Activated T-cell treated with anti-CD3 and anti-CD28 coated beads, Interleukin-2, amount 50 U/mL, for 48 hours (primary cell): ENCODE measurements at regions not wholly inside any gene's neighbourhood (a gene's known extent, or its start where the extent isn't known, plus 50 kb on each side); places are given as distances from the start of the nearest gene placed in this dataset.

Source experiments
- DNase-seq, 2 experiments: peaks; one replicate each; pipeline ENCODE4 v3.0.0-alpha.2; 2020

DNA sequence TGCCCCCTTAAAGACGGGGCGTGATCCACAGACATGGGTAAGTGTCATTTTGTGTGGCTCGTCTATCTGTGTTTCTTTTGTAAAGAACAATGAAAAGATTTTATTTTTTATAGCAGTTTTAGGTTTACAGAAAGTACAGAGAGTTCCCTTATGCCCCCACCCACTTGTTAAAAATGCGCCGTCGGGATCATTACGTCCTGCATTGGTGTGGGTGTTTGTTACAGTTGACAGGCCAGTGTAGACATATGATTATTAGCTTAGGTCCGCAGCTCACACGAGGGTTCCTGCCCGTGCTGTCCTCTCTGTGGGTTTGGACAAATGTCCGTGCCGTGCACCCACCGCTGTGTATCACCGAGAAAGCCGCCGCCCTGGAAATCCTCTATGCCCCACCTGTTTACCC, 50.5 kb downstream of the RGS12 start:
- DNase-seq = no peak

- no peak for DNase-seq
Observed at GRCh38 chr4:3344104-3344503, 51.3 kb downstream of the RGS12 start.

DNA sequence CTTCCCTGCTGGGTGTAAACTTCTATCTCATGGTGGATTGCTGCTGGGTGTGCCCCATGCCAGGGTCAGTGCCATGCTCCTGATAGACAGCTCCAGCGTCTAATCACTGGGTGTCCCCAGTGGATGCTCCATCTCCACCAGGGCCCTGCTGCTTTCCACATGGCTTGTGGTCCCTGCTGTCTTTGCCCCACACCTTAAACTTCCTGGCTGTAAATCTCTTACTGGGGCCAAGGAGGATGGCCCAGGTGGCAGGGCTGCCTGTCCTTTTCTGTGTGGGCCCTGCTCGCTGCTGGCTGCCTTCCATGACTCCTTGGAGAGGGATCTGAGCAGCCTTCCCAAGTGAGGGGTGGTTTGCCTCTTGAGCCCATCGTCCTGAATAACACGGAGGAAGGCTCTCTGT, 51.8 kb downstream of the RGS12 start:
- DNase-seq = no peak

- DNase-seq = no peak
Observed at GRCh38 chr4:3345384-3345783, 52.6 kb downstream of the RGS12 start.

- DNase-seq = peak in 1 of 2 experiments; percentile 35
Observed at GRCh38 chr4:3346146-3346545, 53.3 kb downstream of the RGS12 start.

- DNase-seq = no peak
Observed at GRCh38 chr4:3347871-3348270, 55.0 kb downstream of the RGS12 start.

DNA sequence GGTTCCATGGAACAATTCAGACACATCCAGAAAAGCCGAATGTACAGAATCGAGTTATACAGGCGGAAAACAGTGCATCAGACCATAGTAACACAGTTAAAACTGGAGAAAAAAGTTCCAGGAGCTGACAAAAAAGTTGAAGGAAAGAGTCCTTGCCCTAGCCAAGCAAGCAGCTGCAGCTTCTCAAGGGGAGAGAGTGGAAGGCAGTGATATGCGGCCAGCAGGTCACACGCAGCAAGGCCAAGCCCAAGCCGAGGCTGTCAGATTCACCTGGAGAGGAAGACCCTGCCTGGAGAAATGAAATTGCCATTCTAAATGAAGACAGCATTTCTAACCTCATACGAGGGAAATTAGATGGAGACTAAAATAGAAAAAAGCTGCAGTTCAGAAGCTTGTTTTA, 55.8 kb downstream of the RGS12 start:
- DNase-seq = no peak

DNA sequence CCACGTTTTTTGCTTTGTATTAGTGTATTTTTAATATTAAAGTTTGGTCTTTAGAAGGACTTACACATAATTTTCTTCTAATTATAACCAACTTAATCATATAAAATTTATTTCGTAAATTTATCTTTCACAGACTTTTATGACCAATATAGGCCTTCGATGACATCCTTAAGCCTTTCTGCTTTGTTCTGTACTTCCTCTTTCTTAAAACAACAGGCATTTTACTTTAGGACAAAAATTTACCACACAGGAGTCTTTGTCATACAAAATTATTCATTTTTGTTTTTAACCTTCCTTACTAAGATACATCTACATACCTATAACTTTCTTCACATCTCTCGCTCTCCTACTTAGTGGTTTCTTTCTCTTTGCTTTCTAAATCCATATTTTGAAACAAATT, 56.3 kb downstream of the RGS12 start:
- no peak for DNase-seq

DNA sequence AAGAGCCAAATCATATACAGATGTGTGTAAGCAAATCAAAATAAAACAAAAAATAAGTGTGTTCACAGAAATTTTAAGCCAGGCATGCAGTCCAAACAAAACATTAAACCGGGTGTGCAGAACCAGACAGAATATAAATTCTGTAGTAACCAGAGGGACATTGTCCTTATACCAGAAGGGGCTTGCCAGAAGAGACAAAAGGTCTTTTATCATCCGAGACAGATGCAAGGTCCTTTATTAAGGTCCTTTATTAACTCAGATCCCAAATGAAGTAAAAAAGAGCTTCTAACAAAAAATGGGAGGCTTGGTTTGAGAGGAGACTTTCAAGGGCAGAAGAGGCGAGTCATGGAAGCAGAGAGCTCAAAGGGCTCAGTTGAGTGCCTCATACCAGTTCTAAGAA, 59.2 kb downstream of the RGS12 start:
- no peak for DNase-seq

GRCh38 chr4:3352505-3352904, 59.7 kb downstream of the RGS12 start:
- DNase-seq = no peak

GRCh38 chr4:3352941-3353594, 60.2 kb downstream of the RGS12 start:
- DNase-seq = no peak

DNA sequence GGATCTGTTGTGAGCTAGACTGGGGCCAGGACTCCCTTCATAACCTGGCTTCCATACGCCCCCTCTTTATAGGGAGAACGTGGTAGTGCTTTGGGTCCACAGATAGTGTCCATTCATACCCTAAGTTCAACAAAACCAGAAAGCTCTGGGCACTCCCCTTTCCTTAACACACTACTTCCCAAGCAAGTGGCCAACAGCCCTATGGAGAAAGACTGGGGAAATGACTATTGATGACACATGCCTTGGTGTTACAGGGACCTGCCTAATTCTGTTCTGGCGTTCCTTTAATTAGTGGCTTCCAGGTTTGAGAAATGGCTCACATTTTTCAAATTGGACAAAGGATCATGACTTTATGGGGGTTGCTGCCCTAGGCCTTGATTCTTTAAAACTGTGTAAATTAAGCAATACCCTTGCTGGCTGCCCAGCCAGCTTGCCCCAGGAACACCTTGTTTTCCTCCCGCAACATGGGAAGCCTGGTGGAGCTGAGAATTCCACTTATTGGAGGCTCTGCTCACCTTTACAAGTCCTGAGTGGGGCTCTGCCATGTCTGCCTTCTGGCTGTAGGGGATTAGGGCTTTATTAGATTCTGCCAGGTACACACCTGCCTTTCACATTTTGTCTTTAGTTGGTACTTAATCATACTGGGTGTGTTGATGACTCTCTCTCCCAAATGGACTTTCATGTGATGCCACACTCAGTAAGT, 61.1 kb downstream of the RGS12 start:
- no peak for DNase-seq

GRCh38 chr4:3354455-3354811, 61.6 kb downstream of the RGS12 start:
- no peak for DNase-seq

DNA sequence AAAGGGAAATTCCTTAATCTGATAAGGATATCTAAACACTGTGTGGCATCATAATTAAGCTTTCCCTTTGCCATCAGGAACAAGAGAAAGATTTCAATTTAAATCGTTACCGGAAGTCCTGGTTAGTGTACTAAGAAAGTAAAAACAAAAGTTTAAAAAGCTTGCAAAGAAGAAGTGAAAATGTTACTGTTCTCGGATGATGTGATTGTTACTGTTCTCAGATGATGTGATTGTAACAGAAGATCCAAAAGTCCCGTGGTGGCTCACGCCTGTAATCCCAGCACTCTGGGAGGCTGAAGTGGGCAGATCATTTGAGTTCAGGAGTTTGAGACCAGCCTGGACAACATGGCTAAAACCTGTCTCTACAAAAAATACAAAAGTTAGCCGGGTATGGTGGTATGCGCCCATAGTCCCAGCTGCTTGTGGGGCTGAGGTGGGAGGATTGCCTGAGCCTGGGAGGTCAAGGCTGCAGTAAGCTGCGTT, 62.5 kb downstream of the RGS12 start:
- no peak for DNase-seq

DNA sequence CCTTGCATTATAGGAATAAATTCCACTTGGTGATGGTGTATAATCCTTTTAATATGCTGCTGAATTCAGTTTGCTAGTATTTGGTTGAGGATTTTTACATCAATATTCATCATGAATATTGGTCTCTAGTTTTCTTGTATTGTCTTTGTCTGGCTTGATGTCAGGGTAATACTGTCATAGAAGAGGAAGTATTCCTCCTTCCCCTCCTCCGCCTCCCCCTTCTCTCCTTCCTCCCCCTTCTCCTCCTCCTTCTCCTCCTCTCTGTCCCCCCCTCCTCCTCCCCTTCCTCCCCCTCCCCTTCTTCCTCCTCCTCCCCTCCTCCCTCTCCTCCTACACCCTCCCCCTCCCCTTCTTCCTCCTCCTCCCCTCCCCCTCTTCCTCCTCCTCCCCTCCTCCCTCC, 65.8 kb downstream of the RGS12 start:
- DNase-seq = no peak

- DNase-seq = no peak
Observed at GRCh38 chr4:3360777-3361176, 68.0 kb downstream of the RGS12 start.

DNA sequence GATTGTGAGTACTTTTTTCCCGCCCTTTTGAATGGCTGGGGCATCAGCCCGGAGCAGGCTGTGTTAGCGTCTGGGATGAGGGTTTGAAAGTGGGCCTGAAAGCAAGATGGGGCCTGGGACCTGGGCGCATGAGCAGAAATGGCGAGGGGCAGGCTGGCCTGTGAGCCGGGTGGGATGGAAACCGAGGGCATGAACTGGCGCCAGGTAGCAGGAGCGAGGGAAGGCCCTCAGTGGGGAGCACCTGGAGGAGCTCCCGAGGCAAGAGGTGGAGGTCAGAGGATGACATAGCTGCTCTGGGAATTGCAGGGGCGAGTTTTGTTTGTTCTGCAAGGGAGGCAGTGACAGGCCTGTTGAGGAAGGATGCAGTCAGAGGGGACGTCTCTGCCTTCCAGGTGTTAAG, 68.6 kb downstream of the RGS12 start:
- no peak for DNase-seq

GRCh38 chr4:3361896-3362295, 69.1 kb downstream of the RGS12 start:
- no peak for DNase-seq

DNA sequence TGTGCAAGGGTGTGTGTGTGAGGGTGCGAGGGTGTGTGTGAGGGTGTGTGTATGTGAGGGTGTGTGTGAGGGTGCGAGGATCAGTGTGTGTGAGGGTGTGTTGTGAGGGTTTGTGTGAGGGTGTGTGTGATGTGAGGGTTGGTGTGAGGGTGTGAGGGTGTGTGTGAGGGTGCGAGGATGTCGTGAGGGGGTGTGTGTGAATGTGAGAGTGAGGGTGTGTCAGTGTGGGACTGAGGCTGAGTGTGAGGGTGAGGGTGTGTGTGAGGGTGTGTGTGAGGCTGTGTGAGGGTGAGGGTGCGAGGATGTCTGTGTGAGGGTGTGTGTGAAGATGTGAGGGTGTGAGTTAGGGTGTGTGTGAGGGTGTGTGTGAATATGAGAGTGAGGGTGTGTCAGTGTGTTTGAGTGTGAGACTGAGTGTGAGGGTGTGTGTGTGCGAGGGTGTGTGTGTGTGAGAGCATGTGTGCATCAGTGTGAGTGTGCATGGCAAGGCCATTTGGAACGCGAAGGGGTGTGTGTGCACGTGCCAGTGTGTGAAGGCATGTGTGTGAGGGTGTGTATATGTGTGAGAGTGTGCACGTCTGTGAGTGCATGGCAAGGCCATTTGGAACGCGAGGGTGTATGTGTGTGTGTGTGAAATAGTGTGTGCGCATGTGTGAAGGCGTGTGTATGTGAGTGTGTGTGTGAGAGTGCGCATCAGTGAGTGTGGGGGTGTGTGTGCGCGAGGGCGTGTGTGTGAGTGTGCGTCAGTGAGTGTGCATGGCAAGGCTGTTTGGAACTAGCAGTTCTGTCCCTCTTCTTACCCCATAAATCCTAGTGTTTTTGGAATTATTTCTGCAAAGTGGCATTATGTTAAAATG, 69.8 kb downstream of the RGS12 start:
- DNase-seq = no peak

GRCh38 chr4:3363411-3364141, 70.8 kb downstream of the RGS12 start:
- DNase-seq = no peak

DNA sequence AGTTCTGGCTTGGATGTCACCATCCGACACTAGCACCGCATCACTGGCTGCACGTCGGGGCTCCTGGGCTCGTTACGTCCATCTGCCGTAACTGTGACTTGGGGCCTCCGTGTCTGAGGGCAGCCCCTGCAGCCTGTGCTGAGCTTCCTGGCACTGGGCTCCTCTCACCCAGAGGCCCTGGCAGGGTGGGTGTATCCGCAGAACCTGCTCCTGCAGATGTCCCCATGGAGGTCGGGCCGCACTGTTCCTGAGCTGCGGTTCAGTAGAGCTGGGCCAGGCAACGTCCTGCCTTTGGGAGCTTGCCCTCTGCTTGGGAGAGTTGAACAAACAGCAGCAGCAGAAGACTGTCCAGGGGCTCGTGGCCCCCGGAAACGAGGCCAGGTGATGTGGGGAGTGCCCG, 71.4 kb downstream of the RGS12 start:
- no peak for DNase-seq

GRCh38 chr4:3364634-3365314, 72.0 kb downstream of the RGS12 start:
- no peak for DNase-seq

DNA sequence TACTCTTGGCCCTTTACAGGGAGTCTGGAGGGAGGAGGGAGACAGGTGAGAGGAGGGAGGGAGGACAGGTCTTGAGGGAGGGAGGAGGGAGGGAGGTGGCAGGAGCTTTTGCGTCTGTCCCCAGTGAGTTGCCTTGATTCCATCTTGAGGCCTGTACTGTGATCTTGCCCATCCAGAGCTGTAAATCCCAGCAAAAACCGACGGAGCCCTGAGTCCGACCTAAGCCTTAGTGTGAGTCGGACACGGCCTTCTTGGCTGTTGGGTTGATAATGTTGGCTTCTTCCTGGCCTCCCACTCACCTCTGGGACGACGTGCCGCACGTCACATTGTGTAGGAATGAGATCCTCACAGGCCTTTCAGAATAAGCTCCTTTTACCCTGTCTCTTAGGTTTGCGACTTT, 72.5 kb downstream of the RGS12 start:
- DNase-seq = no peak
